Kasumi-1 (cell line): ENCODE measurements at regions not wholly inside any gene's neighbourhood (a gene's known extent, or its start where the extent isn't known, plus 50 kb on each side); places are given as distances from the start of the nearest gene placed in this dataset.

ENCODE experiments used
- DNase-seq, 2 experiments: peaks; one replicate each; lab custom pipeline; 2025; lab: John Stamatoyannopoulos, UW

- DNase-seq: no peak
These were observed 145.2 kb upstream of the KLF14 start for GRCh38 chr7:130879191-130879590.

- no peak for DNase-seq
These were observed 146.7 kb upstream of the KLF14 start for GRCh38 chr7:130880668-130881067.

- no peak for DNase-seq
These were observed 147.2 kb upstream of the KLF14 start for GRCh38 chr7:130881091-130881798.

- DNase-seq: no peak
These were observed 147.8 kb upstream of the KLF14 start for GRCh38 chr7:130881799-130882141.

GRCh38 chr7:130882396-130882795 is 148.4 kb upstream of the KLF14 start:
- DNase-seq: no peak

- DNase-seq: no peak
These were observed 149.9 kb upstream of the KLF14 start for GRCh38 chr7:130883928-130884327.

GRCh38 chr7:130884437-130885417 is 150.7 kb upstream of the KLF14 start:
- DNase-seq: no peak

- no peak for DNase-seq
These were observed 152.6 kb upstream of the KLF14 start for GRCh38 chr7:130886438-130887135.

- no peak for DNase-seq
These were observed 153.4 kb upstream of the KLF14 start for GRCh38 chr7:130887182-130887956.

- DNase-seq: no peak
These were observed 154.0 kb upstream of the KLF14 start for GRCh38 chr7:130887957-130888371.

- DNase-seq: no peak
These were observed 154.5 kb upstream of the KLF14 start for GRCh38 chr7:130888468-130888867.

- DNase-seq: no peak
These were observed 156.4 kb upstream of the KLF14 start for GRCh38 chr7:130890176-130891020.

GRCh38 chr7:130891254-130892094 is 157.5 kb upstream of the KLF14 start:
- DNase-seq: no peak

GRCh38 chr7:130893441-130893894 is 159.5 kb upstream of the KLF14 start:
- no peak for DNase-seq

- DNase-seq: no peak
These were observed 160.3 kb upstream of the KLF14 start for GRCh38 chr7:130894146-130894908.

- DNase-seq: no peak
These were observed 161.1 kb upstream of the KLF14 start for GRCh38 chr7:130894909-130895750.

GRCh38 chr7:130896051-130896881 is 162.3 kb upstream of the KLF14 start:
- peak; percentile 62 to 70 for DNase-seq
